Thyroid gland (tissue), 4 donors: ENCODE measurements at regions not wholly inside any gene's neighbourhood (a gene's known extent, or its start where the extent isn't known, plus 50 kb on each side); places are given as distances from the start of the nearest gene placed in this dataset.

Experiments used
- CTCF ChIP-seq, 6 experiments: fragments of 200-600 bp in 3 of 6; fragments of 450-650 bp in 3 of 6; sonication (generic) in 3 of 6; IDR thresholded peaks; one replicate each; pipeline ENCODE4 v1.5.1; 2016 to 2019; ENCODE audit warnings: antibody characterized with exemption in 6 of 6, mild to moderate bottlenecking in 2 of 6, inconsistent platforms in 1 of 6, moderate library complexity in 1 of 6
- POLR2A ChIP-seq, 2 donors: fragments of 450-650 bp; IDR thresholded peaks; one replicate each; pipeline ENCODE4 v1.6.1; 2017; ENCODE audit warnings: antibody characterized with exemption in 2 of 2, mild to moderate bottlenecking in 2 of 2, moderate library complexity in 1 of 2

DNA sequence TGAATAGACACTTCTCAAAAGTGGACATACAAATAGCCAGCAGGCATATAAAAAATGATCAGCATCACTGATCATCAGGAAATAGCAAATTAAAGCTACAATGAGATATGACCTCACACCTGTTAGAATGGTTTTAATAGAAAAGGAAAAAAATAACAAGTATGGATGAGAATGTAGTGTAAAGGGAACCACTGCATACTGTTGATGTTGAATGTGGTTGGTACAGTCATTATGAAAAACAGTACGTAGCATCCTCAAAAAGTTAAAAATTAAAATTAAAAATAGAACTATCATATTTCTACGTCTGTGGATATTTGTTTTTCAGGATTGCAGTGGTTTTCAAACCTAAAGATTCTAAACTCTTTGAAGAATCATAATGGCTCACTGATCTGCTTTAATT, 215.1 kb upstream of the NREP start:
- TF ChIP-seq CTCF (IDR thresholded peaks at IDR 0.05): no peak
- TF ChIP-seq POLR2A (IDR thresholded peaks at IDR 0.05): no peak
